ENCODE measurements at regions not wholly inside any gene's neighbourhood (a gene's known extent, or its start where the extent isn't known, plus 50 kb on each side); places are given as distances from the start of the nearest gene placed in this dataset.
A peak's percentile ranks its signal among the peaks of the same experiment; 100 is the strongest.

GRCh38 chr14:101399737-101400517 lies 161.4 kb upstream of the DIO3 start:
- Histone ChIP-seq H3K4me3 (ENCODE audit: low read length) (no peak overlapping the region), H3K4me1 (ENCODE audit: control insufficient read depth, insufficient read depth, low read length) (peaks cover 20% of the 10 kb centered on the region), H3K27me3 (ENCODE audit: control insufficient read depth, insufficient read depth, low read length) (peaks cover 3% of the 10 kb centered on the region), H3K27ac (ENCODE audit: low read length) (no peak overlapping the region), H3K36me3 (ENCODE audit: control insufficient read depth, insufficient read depth, low read length) (no peaks in the 10 kb centered on the region), H3K9me3 (replicated peaks; ENCODE audit: control insufficient read depth, low read depth, low read length) (no peaks in the 10 kb centered on the region)
- 100% methylated on average over 1 of the region's 5 CpGs for WGBS (ENCODE audit: insufficient coverage)
- no peak for DNase-seq

DNA sequence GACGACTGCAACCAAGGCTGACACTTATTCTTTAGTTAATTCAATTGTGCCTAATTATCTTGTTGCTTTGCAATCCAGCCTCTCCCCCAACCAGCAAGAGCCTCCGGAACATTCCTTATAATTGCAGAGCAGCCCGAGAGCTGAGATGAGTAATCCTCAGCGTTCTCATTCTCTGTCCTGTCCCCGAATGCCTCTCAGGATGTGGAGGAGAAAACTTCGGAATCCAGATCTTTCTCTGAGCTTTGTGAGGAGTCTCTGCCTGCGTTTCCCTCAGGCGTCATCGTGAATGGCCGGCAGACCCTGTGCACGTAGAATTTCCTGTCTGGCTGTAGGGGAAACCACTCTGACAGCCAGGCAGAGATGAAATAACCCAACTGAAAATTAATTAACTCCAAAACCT lies 160.5 kb upstream of the DIO3 start:
- peaks cover 24% of the 10 kb centered on the region for H3K4me1 ChIP-seq (ENCODE audit: control insufficient read depth, insufficient read depth, low read length)
- WGBS (ENCODE audit: insufficient coverage): 11% methylated on average over 8 of the region's 11 CpGs
- DNase-seq: peak; percentile 57
- H3K9me3 ChIP-seq (replicated peaks; ENCODE audit: control insufficient read depth, low read depth, low read length): no peaks in the 10 kb centered on the region
- peaks cover 3% of the 10 kb centered on the region for H3K27me3 ChIP-seq (ENCODE audit: control insufficient read depth, insufficient read depth, low read length)
- no peaks in the 10 kb centered on the region for H3K36me3 ChIP-seq (ENCODE audit: control insufficient read depth, insufficient read depth, low read length)
- H3K27ac ChIP-seq (ENCODE audit: low read length): no peak overlapping the region
- H3K4me3 ChIP-seq (ENCODE audit: low read length): no peak overlapping the region

DNA sequence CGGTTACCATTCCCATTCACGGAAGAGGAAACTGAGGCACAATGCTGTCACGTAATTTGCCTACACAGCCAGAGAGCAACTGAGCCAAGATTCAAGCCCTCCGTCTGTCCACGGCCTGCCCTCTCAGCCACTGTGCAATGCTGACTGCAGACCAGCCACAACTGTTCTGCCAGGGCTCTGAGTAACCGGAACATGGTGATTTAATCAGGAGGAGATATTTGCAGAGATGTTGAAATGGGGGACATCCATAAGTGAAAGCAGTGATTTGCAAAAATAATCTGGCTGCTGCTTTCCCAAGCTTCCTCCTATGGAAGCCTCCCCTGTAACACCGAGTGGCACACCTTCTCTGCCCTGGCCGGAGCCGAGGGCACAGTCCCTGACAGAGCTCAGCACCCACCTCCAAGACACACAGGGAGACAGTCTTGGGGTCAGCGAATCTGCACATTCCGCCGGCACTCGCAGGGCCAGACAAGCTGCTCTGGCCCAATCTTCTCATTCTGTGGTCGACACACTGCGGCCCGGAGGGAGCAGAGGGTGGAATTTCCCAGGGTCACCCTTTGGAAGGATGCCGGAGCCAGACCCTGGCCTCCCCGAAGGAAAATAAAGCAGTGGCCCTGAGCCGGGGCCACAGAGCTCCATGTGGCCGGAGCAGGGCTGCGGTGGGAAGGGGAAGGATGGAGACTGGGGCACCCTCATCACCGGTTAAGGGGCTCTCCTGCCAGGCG lies 158.2 kb upstream of the DIO3 start:
- H3K36me3 ChIP-seq (ENCODE audit: control insufficient read depth, insufficient read depth, low read length): no peaks in the 10 kb centered on the region
- DNase-seq: no peak
- peaks cover 3% of the 10 kb centered on the region for H3K27me3 ChIP-seq (ENCODE audit: control insufficient read depth, insufficient read depth, low read length)
- H3K4me1 ChIP-seq (ENCODE audit: control insufficient read depth, insufficient read depth, low read length): peaks cover 26% of the 10 kb centered on the region
- H3K27ac ChIP-seq (ENCODE audit: low read length): no peak overlapping the region
- no peaks in the 10 kb centered on the region for H3K9me3 ChIP-seq (replicated peaks; ENCODE audit: control insufficient read depth, low read depth, low read length)
- 73% methylated on average over 16 of the region's 23 CpGs for WGBS (ENCODE audit: insufficient coverage)
- no peak overlapping the region for H3K4me3 ChIP-seq (ENCODE audit: low read length)

DNA sequence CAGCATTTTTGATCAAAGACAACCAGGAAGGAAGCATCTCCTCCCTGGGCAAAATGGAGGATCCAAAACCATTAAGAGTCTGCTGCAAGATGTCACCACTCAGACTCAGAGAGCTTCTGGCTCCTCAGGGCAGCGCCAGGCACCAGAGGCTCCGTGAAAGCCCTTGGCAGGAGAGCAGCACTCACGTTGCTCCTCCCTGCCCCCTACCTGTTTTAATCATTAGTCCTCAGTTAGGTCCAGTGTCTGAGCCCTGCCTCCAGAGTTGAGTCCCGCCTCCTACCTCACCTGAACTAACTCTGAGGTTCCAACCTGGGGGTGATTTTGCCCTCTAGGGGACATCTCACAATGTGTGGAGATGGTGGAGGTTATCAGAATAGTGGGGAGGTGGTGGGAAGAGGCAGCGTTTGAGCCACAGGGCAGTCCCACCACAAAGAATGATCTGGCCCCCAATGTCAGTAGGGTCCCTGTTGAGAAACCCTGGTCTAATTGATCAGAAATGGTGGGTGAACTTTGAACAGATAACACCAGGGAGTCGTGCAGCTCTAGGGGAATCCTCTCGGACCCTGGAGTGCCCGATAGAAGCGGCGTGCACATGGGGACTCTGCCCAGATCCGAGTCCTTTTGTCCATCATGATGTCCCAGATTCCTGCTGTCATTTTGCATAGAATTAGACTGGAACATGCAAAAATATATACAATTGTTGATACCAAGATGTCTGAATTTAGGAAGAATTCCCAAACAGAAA lies 156.7 kb upstream of the DIO3 start:
- 38% methylated on average over 9 of the region's 11 CpGs for WGBS (ENCODE audit: insufficient coverage)
- Histone ChIP-seq H3K4me1 (ENCODE audit: control insufficient read depth, insufficient read depth, low read length) (peaks cover 29% of the 10 kb centered on the region), H3K27me3 (ENCODE audit: control insufficient read depth, insufficient read depth, low read length) (peaks cover 3% of the 10 kb centered on the region)

DNA sequence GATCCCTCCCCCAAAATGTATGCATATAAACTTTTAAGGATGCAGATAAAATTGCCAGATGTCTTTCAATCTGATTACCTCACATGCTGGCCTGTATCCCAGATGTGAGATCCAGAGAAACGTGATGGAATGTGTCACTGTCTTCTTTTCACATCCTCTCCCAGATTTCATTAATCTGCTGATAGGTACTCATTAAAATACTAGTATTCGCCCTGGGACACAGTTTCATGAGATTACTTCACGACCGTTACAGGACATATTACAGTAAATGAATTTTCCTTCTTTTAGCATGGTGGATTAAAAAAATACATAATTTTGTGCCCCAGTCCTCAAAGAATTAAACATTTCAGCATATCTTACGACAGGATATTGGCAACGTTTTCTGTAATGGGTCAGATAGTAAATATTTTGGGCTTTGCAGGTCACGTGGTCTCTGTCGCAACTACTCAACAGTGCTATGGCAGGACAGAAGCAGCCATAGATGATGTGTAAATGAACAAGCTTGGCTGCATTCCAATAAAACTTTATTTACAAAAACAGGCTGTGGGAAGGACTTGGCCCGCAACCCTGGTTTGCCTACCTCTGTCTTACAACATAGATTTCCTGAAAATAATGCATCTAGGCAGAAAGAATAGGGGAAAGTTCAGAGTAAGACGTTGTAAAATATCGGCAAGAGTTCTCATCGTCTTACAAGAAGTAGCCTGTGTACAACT lies 156.0 kb upstream of the DIO3 start:
- Histone ChIP-seq H3K27me3 (ENCODE audit: control insufficient read depth, insufficient read depth, low read length) (peaks cover 3% of the 10 kb centered on the region), H3K9me3 (replicated peaks; ENCODE audit: control insufficient read depth, low read depth, low read length) (no peaks in the 10 kb centered on the region), H3K4me3 (ENCODE audit: low read length) (no peak overlapping the region), H3K36me3 (ENCODE audit: control insufficient read depth, insufficient read depth, low read length) (no peaks in the 10 kb centered on the region), H3K27ac (ENCODE audit: low read length) (peak overlapping the region; percentile 51), H3K4me1 (ENCODE audit: control insufficient read depth, insufficient read depth, low read length) (peaks cover 25% of the 10 kb centered on the region)
- WGBS (ENCODE audit: insufficient coverage): no CpG with 5 or more reads among the region's 12 CpGs
- peak; percentile 85 for DNase-seq

More for the DNA sequence above, 156.7 kb upstream of the DIO3 start:
- no peak overlapping the region for H3K4me3 ChIP-seq (ENCODE audit: low read length)
- no peaks in the 10 kb centered on the region for H3K36me3 ChIP-seq (ENCODE audit: control insufficient read depth, insufficient read depth, low read length)
- DNase-seq: no peak
- H3K27ac ChIP-seq (ENCODE audit: low read length): no peak overlapping the region
- H3K9me3 ChIP-seq (replicated peaks; ENCODE audit: control insufficient read depth, low read depth, low read length): no peaks in the 10 kb centered on the region

- no peaks in the 10 kb centered on the region for H3K27me3 ChIP-seq (ENCODE audit: control insufficient read depth, insufficient read depth, low read length)
- no peak for DNase-seq
- H3K9me3 ChIP-seq (replicated peaks; ENCODE audit: control insufficient read depth, low read depth, low read length): no peaks in the 10 kb centered on the region
- H3K4me1 ChIP-seq (ENCODE audit: control insufficient read depth, insufficient read depth, low read length): peaks cover 20% of the 10 kb centered on the region
- no peaks in the 10 kb centered on the region for H3K36me3 ChIP-seq (ENCODE audit: control insufficient read depth, insufficient read depth, low read length)
- 89% methylated on average over 7 of the region's 7 CpGs for WGBS (ENCODE audit: insufficient coverage)
- H3K4me3 ChIP-seq (ENCODE audit: low read length): no peak overlapping the region
- no peak overlapping the region for H3K27ac ChIP-seq (ENCODE audit: low read length)
Observed at GRCh38 chr14:101406921-101407320, 154.4 kb upstream of the DIO3 start.

DNA sequence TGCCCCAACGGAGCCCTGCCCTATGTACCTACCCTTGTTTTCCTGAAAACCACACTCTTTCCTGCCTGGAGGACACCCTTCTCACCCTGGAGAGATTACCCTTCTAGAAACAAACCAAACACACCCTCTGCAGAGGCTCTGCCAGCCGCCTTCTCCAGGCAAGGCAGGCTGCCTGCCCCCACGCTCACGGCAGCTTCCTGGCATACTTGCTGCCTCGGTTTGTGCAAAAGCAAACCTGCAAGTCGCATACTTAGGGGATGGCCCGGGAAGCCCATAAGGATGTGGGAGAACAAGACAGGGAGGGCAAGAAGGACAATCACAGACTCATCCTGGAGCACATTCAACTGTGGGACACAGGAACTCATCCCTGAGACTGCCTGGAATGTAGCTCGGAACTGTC lies 154.0 kb upstream of the DIO3 start:
- 91% methylated on average over 7 of the region's 8 CpGs for WGBS (ENCODE audit: insufficient coverage)
- H3K9me3 ChIP-seq (replicated peaks; ENCODE audit: control insufficient read depth, low read depth, low read length): no peaks in the 10 kb centered on the region
- DNase-seq: no peak
- peaks cover 20% of the 10 kb centered on the region for H3K4me1 ChIP-seq (ENCODE audit: control insufficient read depth, insufficient read depth, low read length)
- no peak overlapping the region for H3K4me3 ChIP-seq (ENCODE audit: low read length)
- H3K36me3 ChIP-seq (ENCODE audit: control insufficient read depth, insufficient read depth, low read length): no peaks in the 10 kb centered on the region
- no peaks in the 10 kb centered on the region for H3K27me3 ChIP-seq (ENCODE audit: control insufficient read depth, insufficient read depth, low read length)
- H3K27ac ChIP-seq (ENCODE audit: low read length): no peak overlapping the region

DNA sequence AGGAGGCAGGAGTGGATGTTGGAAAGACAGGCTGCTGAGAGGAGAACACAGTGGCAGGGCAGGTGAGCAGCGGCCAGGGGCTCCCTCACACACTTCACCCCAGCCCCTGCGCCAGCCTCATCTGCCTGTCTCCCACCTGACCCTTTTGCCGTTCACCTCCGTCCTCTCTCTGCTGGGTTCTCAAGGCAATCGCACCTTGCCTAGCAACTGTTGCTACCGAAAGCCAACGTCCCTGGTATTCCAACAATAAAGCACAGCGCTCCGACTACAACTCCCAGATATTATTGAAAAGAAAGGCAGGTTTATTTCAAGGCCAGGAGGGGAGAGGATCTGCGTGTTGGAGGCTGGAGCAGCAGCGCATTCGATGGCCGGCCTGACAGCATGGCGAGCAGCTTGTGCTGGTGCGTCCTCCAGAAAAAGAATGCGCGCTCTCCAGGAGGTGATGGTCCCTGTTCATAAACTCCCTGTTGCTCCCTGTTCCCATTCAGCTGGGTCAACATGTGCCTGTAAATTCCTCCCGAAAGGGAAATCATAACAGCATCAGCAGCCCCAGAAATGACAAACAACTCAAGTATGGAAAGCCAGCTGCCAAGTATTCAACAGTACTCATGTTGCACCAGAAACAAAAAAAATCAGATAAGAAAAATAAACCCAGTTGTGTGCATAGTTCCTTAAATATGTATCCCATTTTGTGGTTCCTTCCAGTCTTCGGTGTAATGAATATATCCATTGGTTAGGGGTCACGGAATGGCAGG lies 153.0 kb upstream of the DIO3 start:
- Histone ChIP-seq H3K4me1 (ENCODE audit: control insufficient read depth, insufficient read depth, low read length) (peaks cover 17% of the 10 kb centered on the region), H3K27me3 (ENCODE audit: control insufficient read depth, insufficient read depth, low read length) (no peaks in the 10 kb centered on the region), H3K27ac (ENCODE audit: low read length) (no peak overlapping the region), H3K4me3 (ENCODE audit: low read length) (no peak overlapping the region), H3K9me3 (replicated peaks; ENCODE audit: control insufficient read depth, low read depth, low read length) (no peaks in the 10 kb centered on the region), H3K36me3 (ENCODE audit: control insufficient read depth, insufficient read depth, low read length) (no peaks in the 10 kb centered on the region)
- 60% methylated on average over 17 of the region's 20 CpGs for WGBS (ENCODE audit: insufficient coverage)
- peak; percentile 55 for DNase-seq

DNA sequence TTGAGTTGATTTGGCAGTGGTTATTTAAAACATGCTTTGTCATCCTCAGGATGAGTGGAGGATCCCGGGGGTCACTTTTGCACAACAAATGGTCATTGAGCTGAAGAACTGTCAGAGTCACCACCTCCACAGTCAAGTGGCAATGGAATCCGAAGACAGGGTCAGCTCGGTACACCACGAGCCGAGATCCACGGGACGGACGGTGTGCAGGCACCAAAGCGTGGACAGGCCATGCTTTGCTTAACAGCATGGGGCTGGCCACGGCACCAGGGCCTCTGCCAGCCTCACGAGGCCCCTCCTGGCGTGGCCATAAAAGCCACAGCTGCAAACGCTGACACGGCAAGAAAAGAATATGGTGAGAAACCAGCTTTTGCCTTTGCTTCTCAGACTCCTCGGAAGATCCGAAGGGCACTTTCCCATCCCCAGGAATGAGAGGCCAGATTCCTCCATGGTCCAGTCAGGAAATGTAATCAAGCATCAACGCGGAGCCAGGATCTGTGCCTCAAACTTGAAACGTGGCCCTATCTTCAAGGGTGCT lies 152.2 kb upstream of the DIO3 start:
- H3K4me1 ChIP-seq (ENCODE audit: control insufficient read depth, insufficient read depth, low read length): peaks cover 14% of the 10 kb centered on the region
- WGBS (ENCODE audit: insufficient coverage): 88% methylated on average over 18 of the region's 19 CpGs

More for the DNA sequence above, 152.2 kb upstream of the DIO3 start:
- no peak for DNase-seq
- no peaks in the 10 kb centered on the region for H3K36me3 ChIP-seq (ENCODE audit: control insufficient read depth, insufficient read depth, low read length)
- H3K27me3 ChIP-seq (ENCODE audit: control insufficient read depth, insufficient read depth, low read length): no peaks in the 10 kb centered on the region
- no peak overlapping the region for H3K27ac ChIP-seq (ENCODE audit: low read length)
- H3K9me3 ChIP-seq (replicated peaks; ENCODE audit: control insufficient read depth, low read depth, low read length): no peaks in the 10 kb centered on the region
- no peak overlapping the region for H3K4me3 ChIP-seq (ENCODE audit: low read length)

Measured in muscle of leg (tissue), 3 donors.